CD4-positive, alpha-beta T cell treated with Interleukin-4 for 4 hours (primary cell): ENCODE measurements at regions not wholly inside any gene's neighbourhood (a gene's known extent, or its start where the extent isn't known, plus 50 kb on each side); places are given as distances from the start of the nearest gene placed in this dataset.

ENCODE experiments used
- DNase-seq: peaks from one replicate; pipeline ENCODE4 v3.0.0-alpha.2; 2020

DNA sequence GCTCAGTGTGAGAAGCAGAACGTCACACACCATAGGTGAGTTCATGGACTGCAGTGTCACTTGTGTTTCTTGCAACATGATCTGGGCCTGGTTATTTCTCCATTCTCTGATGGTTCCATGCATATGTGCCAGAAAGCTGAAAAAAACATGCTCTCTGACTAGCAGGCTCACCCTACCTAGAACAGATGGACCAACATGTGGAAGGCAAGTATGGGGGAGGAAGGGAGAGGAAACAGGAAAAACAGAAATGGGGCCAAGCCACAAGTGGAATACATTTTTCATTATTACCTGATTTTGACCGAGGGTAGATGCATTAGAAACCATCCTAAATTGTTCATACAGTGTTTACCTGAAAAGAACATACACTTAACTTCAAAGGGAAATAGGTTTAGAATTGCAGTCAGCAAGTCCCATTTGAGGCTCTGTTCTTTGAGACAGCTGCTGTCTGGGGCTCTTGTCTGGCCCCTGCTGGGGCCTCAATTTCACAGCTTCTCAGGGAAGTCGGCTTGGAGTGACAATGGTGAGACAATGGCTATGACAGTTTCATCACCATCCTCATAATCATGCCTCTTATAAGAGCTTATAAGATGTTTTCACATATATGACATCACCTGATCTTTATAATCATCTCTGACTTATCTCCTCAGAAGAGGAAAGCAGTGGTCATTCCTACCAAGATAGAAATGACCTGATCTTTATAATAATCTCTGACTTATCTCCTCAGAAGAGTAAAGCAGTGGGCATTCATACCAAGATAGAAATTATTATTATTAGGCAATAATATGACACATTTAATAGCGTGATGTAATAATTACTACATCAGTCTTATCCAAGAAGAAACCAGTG, 327.3 kb downstream of the SIPA1L2 start:
- no peak for DNase-seq

- no peak for DNase-seq
Observed at GRCh38 chr1:232301246-232301645, 328.7 kb downstream of the SIPA1L2 start.

DNA sequence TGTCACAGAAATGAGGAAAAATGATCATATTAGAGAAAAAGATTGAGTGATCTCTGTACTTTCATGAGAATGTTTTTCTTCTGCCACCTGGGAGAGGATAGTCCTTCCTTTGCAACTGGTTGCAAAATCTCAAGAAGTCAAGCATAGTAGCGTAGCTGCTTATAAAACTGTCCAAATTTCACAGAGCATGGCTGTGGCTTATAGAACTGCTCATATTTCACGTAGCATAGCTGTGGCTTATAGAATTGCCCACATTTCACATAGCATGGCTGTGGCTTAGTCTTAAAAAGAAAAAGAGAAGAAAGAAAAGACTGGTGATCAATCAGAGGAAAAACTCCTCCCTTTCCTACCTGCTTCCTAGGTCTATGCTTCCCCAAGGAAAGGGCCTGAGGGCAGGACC, 329.5 kb downstream of the SIPA1L2 start:
- DNase-seq: no peak

DNA sequence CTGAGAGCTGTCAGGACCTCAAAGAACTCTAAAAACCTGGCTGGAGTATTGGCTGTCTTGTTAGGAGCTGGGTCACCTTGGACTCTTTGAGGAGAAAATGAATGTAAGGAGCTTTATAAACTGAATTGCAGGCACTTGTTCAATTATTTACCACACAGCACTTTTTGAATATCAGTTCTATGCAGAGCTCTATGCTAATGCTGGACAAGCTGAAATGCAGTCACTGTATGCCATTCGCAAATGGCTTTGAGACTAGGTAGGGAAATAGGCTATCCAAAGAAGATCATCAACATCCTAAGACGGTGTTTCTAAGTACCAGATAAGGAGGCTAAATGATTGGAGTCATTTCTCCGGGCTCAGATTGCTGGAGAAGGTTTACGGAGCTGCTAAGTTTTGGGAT, 333.5 kb downstream of the SIPA1L2 start:
- DNase-seq: no peak

DNA sequence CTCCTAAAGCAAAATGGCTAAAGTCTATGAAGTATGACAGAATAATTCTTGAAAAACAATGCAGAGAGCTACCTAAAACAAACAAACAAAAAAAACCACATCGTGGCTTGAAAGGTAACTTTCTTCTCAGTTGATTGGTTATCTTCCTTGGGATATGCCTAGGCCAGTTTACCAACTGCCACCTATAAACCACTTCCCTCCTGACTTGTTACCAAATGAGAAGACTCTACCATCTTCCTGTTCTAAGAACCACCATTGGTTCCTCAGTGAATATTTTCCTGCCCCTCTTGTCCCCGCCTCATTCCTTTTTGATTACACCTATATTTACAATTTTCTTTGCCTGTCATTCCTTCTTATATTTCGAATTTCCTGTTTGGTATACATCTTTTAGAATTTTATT, 336.6 kb downstream of the SIPA1L2 start:
- no peak for DNase-seq

DNA sequence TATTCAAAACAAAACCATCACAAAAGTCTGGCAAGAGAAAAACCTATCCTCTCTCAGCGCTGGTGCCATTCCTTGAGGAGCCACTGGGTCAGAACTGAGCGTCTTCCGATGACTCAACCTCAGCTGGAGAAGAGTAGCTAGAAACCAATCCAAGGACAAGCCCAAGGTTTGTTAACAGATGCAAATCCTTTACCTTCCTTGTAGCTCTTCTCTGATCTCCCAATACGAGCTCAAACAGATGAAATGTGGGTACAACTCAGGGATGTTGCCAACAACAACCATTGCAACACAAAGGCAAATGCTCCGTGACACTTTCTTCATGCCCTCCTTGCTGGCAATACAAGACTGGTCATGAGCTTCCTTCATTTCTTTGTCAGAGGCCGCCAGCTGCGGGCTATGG, 337.1 kb downstream of the SIPA1L2 start:
- DNase-seq: no peak

DNA sequence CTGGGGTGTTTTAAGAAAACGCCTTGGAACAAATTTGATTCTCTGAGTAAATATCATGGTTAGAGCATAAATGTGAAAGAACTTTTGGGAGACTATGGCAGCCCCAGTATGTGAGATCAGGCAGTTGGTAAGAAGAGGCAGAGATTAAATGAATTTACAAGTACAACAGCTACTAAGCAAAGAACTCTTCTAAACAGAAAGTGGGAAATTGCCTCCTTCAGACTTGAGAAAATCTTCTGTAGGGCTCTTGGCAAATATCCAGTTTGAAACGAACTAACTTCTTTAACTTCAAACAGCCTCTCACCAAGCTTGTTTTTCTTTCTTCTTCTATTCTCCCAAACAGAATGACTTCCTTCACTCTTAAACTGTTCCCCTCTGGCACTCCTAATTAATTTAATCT, 337.7 kb downstream of the SIPA1L2 start:
- no peak for DNase-seq

GRCh38 chr1:232291681-232292080, 338.3 kb downstream of the SIPA1L2 start:
- no peak for DNase-seq

- no peak for DNase-seq
Observed at GRCh38 chr1:232291261-232291660, 338.7 kb downstream of the SIPA1L2 start.

- no peak for DNase-seq
Observed at GRCh38 chr1:232290570-232290969, 339.4 kb downstream of the SIPA1L2 start.

GRCh38 chr1:232287676-232288569, 342.0 kb downstream of the SIPA1L2 start:
- no peak for DNase-seq

GRCh38 chr1:232285138-232285537, 344.8 kb downstream of the SIPA1L2 start:
- no peak for DNase-seq

- no peak for DNase-seq
Observed at GRCh38 chr1:232283864-232284263, 346.1 kb downstream of the SIPA1L2 start.

DNA sequence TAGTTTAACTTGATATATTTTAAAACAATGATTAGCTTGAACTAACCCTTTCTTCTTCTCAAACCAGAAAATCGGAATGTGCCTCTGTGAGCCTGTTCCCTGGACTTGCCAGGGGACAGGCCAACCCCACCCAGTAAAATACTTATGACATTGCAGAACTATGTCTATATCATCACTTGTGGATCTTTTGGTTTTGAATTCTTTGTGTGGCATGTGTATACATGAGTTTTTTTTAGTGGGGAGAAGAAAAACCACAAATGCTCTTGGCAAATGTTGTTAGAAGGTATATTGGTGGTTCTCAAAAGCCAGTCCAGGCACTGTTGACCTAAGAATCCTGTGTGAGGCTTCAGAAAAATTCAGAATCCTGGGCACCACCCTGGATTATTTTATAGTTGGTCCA, 347.4 kb downstream of the SIPA1L2 start:
- no peak for DNase-seq

DNA sequence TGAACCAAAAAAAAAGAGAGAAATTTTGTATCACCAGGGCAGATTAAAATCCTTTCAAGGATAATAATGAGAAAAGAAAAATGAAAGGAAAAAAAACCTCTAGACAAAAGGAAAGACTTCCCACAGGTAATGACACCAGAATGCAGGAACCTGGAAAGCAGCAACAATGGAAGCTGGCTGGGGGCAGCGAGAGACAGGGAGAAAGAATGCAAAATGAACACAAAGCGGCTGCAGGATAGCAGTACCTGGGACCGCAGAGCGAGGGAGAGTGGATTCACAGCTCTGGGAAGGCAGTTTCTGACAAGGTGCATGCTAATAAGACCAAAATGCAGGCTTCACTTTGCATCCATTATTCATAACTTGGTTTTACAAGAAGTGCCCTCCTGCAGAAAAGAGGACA, 349.0 kb downstream of the SIPA1L2 start:
- no peak for DNase-seq

DNA sequence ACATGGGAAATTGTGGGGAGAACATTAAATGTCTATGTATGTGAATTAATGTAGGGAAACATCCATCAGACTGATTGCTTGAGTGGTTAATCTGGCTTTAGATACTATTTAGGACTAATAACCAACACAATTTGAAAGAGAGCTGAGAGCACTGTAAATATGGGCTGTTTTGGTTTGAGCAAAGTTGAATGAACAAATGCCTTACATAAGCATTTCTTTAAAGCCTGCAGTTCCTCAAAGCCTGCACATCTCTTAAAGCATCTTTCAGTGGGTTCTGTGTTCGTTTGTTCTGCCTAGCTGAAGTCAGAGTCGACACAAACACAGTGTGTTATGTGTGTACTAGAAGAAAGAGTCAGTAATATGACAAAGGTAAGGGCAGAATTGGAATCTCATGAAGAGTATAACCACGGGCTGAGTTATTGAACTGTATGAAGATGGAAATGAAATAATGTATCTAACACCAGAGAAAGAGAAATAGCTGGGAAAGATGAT, 350.0 kb downstream of the SIPA1L2 start:
- DNase-seq: no peak

- DNase-seq: no peak
Observed at GRCh38 chr1:232278925-232279324, 351.0 kb downstream of the SIPA1L2 start.

DNA sequence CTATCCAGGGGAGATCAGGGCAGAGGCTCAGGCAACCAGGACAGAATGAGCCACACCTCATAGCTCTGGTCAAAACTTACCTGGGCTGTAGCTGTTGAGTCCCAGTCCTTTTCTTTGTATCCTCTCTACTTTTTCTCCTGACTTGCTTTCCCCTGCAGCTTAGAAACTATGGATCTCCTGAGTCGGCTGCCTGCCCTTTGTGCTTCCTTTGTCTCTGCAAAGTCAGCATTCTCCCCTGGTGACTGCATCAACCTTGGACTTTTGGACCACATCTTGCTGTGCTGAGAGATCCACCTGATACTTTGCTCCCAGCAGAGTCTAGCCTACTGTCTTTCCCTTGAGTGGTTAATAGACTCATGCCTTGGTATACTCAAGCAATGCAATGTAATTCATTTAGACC, 353.3 kb downstream of the SIPA1L2 start:
- no peak for DNase-seq

GRCh38 chr1:232274999-232275710, 354.8 kb downstream of the SIPA1L2 start:
- DNase-seq: no peak

DNA sequence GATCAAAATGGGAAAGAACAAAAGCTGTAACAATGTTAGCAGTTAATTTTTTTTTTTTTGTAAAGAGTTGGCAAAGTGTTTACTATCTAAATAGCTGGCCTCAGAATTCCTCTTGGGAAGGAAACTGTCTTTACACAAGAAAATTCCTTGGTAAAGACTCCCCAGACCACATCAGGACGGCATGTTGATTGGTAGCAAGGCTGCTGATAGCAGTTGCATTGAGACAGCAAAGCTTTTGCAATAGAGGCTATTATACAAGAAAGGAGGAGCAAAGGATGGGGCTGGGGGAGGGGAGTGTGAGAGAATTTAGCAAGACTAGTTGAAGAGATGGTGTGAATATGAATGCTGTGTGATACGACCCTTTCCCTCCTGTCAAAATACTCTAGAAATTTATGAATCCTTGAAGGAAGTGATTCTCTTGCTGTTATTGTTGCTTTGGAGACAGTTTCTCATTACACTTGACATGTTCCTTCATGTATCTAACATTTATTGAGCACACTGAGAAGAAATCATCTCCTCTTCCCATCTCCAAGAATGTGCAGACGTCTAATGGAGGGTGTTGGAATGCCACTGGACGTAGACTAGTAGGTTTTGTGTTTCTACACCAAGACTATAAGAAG, 355.6 kb downstream of the SIPA1L2 start:
- DNase-seq: no peak

DNA sequence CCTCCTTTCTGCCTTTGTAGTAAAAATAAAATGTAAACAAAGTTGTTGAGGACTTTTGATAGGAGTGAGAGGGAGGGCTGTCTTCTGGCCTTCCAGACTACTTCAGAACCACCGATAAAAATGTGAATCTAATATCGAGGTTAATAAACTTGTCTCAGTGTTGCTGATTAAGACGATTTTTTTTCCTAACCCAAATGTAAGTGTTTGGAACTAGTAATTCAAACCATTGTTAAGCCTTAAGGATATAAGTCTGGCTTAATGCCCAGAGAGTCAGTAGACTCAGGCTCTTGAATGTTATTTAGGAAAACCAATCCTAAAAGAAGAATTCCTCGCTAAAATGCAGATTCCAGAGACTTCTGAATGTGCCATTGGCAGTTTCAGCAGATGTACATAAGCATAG, 356.9 kb downstream of the SIPA1L2 start:
- no peak for DNase-seq

GRCh38 chr1:232271991-232272589, 357.8 kb downstream of the SIPA1L2 start:
- no peak for DNase-seq
